Pancreas (tissue), 10 donors: ENCODE measurements at regions not wholly inside any gene's neighbourhood (a gene's known extent, or its start where the extent isn't known, plus 50 kb on each side); places are given as distances from the start of the nearest gene placed in this dataset.

Experiments
- ATAC-seq, 4 donors: fragments of 200-7000 bp; cut with Tn5 transposase; one replicate each; pipeline versions ENCODE4 v1.8.0 to v1.9.1; 2020; ENCODE audit warnings: mild to moderate bottlenecking in 4 of 4, moderate library complexity in 4 of 4
- DNase-seq, 6 donors: peaks; one replicate each; pipeline ENCODE4 v3.0.0-alpha.2; 2020
- FAIRE-seq: peaks from 2 replicates; lab custom pipeline; 2012; peaks lifted over from hg19 to GRCh38; lab: Jason Lieb, UNC
- H3K27ac ChIP-seq, 4 donors: fragments of 200-600 bp; sonication (generic); 1 replicate in 3 of 4; 2 replicates in 1 of 4; pipeline versions ENCODE4 v1.5.0 to v1.8.0; 2020
- H3K27me3 ChIP-seq, 4 donors: fragments of 200-600 bp; one replicate each; pipeline ENCODE4 v1.8.0; 2021
- H3K36me3 ChIP-seq, 3 donors: fragments of 200-600 bp; sonication (generic) in 1 of 3; one replicate each; pipeline versions ENCODE4 v1.5.0 to v1.8.0; 2020 to 2021
- H3K4me1 ChIP-seq, 3 donors: fragments of 200-600 bp; one replicate each; pipeline ENCODE4 v1.8.0; 2021
- H3K4me3 ChIP-seq, 4 donors: fragments of 200-600 bp; sonication (generic) in 2 of 4; one replicate each; pipeline versions ENCODE4 v1.5.0 to v1.8.0; 2020 to 2021
- H3K9me3 ChIP-seq, 4 donors: fragments of 200-600 bp; one replicate each; pipeline ENCODE4 v1.8.0; 2021
- WGBS, 2 donors: extraction: QIAGEN DNeasy Blood & Tissue Kit; methylation state at CpG; one replicate each; pipeline ENCODE4 v1.1.7; 2013; 5-methylcytosine and 5-hydroxymethylcytosine counted together
- intact Hi-C, 3 donors: fragments of 100-400 bp; cut with DNase I; formaldehyde crosslinking; loops; one replicate each; pipeline versions ENCODE4 v1.11.1 to v1.14.2; 2022
- TF ChIP-seq, protein P1 (sequence below), 4 donors: fragments of 200-600 bp; sonication (generic) in 3 of 4; IDR thresholded peaks; one replicate each; pipeline versions ENCODE4 v1.5.0 to v1.8.0; 2021; ENCODE audit warnings: antibody characterized with exemption in 4 of 4
- donor health status: healthy with polysubstance abuse.
- donor health status: DM: no; HTN: no; CAD: no; lungs with moderate emphysema.
- donor health status: DM: no; HTN: no; CAD: no.
- donor health status: control.
- donor health status: control.
- donor health status: Bipolar disorder and iron deficiency.
- donor health status: DM: yes; HTN: yes; CAD: no.
- donor health status: DM: no; HTN: no; CAD: no.
- donor health status: DM: no; HTN: no; CAD: no.
- donor health status: DM: yes; HTN: yes; CAD: no.

DNA sequence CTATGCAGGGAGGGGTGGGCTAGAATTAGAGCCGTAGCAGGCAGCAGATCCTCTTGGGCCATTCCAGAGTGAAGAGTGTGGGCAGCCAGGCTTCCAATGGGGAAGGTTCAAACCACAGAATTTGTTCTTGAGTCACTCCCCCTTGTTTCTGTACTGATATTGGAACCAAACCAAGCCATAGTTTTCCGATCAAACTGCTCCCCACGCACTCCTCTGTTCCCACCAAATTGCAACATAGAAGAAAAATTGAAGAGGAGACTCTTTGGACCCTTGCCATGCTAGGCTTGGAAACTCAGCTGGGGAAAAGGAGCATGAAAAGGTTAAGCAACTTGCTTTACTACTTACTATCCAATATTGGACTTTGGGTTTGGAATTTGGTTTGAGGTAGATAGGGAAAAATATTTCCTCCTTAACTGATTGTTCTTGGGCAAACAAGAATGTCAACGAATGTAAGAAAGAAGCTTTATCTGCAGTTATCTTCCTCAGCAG lies 165.8 kb upstream of the NR3C1 start:
- Histone ChIP-seq H3K9me3 (no peaks in the 10 kb centered on the region), H3K27me3 (no peaks in the 10 kb centered on the region), H3K36me3 (no peaks in the 10 kb centered on the region), H3K4me3 (no peak overlapping the region), H3K27ac (no peak overlapping the region), H3K4me1 (peaks cover 0 to 5% (median 0%) of the 10 kb centered on the region in 3 donors)
- WGBS, 2 donors = 67 to 75% methylated on average over 4 of the region's 4 CpGs
- no peak for DNase-seq
- ATAC-seq = peak in 3 of 4 donors; percentile 8 to 44 (median 37)
- intact Hi-C loops = no loop called here
- TF ChIP-seq, protein P1, sequence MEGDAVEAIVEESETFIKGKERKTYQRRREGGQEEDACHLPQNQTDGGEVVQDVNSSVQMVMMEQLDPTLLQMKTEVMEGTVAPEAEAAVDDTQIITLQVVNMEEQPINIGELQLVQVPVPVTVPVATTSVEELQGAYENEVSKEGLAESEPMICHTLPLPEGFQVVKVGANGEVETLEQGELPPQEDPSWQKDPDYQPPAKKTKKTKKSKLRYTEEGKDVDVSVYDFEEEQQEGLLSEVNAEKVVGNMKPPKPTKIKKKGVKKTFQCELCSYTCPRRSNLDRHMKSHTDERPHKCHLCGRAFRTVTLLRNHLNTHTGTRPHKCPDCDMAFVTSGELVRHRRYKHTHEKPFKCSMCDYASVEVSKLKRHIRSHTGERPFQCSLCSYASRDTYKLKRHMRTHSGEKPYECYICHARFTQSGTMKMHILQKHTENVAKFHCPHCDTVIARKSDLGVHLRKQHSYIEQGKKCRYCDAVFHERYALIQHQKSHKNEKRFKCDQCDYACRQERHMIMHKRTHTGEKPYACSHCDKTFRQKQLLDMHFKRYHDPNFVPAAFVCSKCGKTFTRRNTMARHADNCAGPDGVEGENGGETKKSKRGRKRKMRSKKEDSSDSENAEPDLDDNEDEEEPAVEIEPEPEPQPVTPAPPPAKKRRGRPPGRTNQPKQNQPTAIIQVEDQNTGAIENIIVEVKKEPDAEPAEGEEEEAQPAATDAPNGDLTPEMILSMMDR (IDR thresholded peaks at IDR 0.05) = no peak
- FAIRE-seq = no peak

DNA sequence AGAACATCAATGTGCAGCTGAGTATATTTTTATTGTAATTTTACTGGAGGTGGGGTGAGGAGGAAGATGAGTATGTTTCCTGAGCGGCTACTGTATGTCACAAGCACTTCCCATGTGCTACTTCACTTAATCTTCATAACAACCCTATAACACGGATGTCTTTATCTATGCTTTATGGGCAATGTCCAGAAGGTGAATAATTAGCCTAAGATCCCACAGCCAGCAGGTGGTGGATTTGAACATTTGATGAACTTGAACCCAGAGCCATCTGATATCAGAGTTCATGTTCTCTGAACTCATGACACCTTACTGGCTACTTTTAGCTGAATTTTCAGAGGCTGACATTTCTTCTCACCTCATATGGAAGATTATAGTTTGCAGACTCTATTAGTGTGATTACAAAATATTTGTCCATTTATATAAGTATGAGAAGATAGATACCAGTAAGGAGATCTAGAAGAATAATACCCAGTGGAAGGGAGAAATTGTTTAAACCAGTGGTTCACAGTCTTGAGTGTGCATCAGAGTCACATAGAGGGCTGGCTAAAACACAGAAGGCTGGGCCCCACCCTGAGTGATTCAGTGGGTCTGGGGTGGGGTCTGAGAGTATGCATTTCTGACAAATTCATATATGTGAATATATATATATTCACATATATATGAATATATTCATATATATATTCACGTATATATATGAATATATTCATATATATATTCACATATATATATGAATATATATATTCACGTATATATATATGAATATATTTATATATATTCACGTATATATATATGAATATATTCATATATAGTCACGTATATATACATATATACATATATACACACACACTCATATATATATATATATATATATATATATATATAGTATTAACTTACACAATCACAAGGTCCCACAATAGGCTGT lies 164.4 kb upstream of the NR3C1 start:
- FAIRE-seq (peak; percentile 43), ATAC-seq (no peak), DNase-seq (no peak)
- no peaks in the 10 kb centered on the region for H3K9me3 ChIP-seq
- no peaks in the 10 kb centered on the region for H3K27me3 ChIP-seq
- H3K4me3 ChIP-seq = no peak overlapping the region
- H3K36me3 ChIP-seq = no peaks in the 10 kb centered on the region
- intact Hi-C loops = no loop called here
- no peak overlapping the region for H3K27ac ChIP-seq
- peaks cover 0 to 5% (median 5%) of the 10 kb centered on the region in 3 donors for H3K4me1 ChIP-seq
- WGBS, 2 donors = 79 to 85% methylated on average over 6 of the region's 6 CpGs
- TF ChIP-seq, protein P1 (IDR thresholded peaks at IDR 0.05) = no peak

DNA sequence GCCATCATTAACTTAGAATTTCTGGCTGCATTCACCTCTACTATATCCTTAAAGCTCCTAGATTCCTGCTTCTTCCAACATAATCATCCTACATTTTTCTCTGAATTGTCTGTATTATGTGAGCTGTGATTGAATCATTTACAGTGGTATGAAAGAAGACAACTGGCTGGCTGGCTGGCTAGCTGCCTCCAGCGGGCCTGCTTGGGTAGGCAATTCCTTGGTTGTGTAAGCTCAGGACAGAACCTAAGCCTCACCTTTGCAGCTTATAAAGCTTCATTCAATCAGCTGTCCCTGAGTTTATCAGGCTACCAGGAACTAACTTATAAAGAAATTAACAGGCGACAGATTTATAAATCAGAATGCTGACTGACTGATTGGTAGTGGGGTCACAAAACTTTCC lies 162.7 kb upstream of the NR3C1 start:
- Histone ChIP-seq H3K36me3 (no peaks in the 10 kb centered on the region), H3K4me3 (no peak overlapping the region), H3K27me3 (no peaks in the 10 kb centered on the region), H3K27ac (no peak overlapping the region), H3K9me3 (no peaks in the 10 kb centered on the region), H3K4me1 (peaks cover 0 to 11% (median 5%) of the 10 kb centered on the region in 3 donors)
- intact Hi-C loops = no loop called here
- FAIRE-seq = no peak
- TF ChIP-seq, protein P1 (IDR thresholded peaks at IDR 0.05) = no peak
- WGBS, 2 donors = 91 to 92% methylated on average over 2 of the region's 2 CpGs
- DNase-seq = no peak
- no peak for ATAC-seq

DNA sequence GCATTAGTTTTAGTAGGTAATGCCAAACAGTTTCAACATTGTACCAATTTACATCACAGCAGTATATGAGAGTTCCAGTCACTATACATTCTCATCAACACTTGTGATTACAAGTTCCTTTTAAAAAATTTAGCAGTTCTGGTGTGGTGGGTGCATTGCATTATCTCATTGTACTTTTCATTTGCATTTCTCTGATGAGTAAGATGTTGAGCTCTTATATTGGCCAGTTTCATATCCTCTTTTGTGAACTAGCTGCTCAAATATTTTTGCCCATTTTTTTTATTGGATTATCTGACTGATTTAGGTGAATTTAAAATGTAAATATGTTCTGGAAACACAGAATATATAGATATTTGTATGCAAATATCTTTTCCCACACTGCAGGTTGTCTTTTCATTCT lies 160.9 kb upstream of the NR3C1 start:
- intact Hi-C loops = no loop called here
- DNase-seq (no peak), ATAC-seq (no peak), FAIRE-seq (no peak)
- Histone ChIP-seq H3K9me3 (no peaks in the 10 kb centered on the region), H3K4me3 (no peak overlapping the region), H3K27me3 (no peaks in the 10 kb centered on the region), H3K36me3 (no peaks in the 10 kb centered on the region), H3K4me1 (peaks cover 0 to 15% (median 2%) of the 10 kb centered on the region in 3 donors), H3K27ac (no peak overlapping the region)
- TF ChIP-seq, protein P1 (IDR thresholded peaks at IDR 0.05) = no peak

DNA sequence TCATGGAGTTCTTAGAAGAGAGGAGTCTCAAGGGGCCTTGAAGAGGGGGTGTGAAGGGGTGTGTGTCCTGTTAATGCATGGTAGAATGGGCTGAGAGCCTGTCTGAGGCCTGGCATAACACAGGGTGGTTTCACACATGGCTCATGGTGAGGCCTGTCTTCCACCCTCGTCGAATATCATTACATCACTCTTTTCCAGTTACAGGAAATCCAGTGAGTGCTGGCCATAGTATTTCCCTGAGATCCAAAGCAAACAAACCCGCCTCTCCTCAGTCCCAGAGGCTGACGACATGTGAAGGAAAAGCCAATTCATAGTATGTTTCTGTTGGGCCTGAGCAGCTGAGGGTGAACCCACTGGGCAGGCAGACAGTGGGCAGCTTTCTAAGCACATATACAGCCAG lies 159.4 kb upstream of the NR3C1 start:
- intact Hi-C loops = no loop called here
- no peaks in the 10 kb centered on the region for H3K27me3 ChIP-seq
- H3K4me1 ChIP-seq = peaks cover 0 to 15% (median 0%) of the 10 kb centered on the region in 3 donors
- H3K27ac ChIP-seq = peak overlapping the region in 2 of 4 donors; percentile 58
- ATAC-seq (peak; percentile 68 to 93 (median 87)), DNase-seq (peak in 3 of 6 donors; percentile 26 to 50 (median 48)), FAIRE-seq (no peak)
- no peak overlapping the region for H3K4me3 ChIP-seq
- 26 to 34% methylated on average over 4 of the region's 4 CpGs for WGBS, 2 donors
- H3K9me3 ChIP-seq = no peaks in the 10 kb centered on the region
- TF ChIP-seq, protein P1 (IDR thresholded peaks at IDR 0.05) = no peak
- H3K36me3 ChIP-seq = no peaks in the 10 kb centered on the region
